GM23248 (cell line): ENCODE measurements at regions not wholly inside any gene's neighbourhood (a gene's known extent, or its start where the extent isn't known, plus 50 kb on each side); places are given as distances from the start of the nearest gene placed in this dataset.
A peak's percentile ranks its signal among the peaks of the same experiment; 100 is the strongest.

Experiments used
- DNase-seq: peaks from one replicate; pipeline ENCODE4 v3.0.0-alpha.2; 2015
- H2AFZ ChIP-seq: fragments of 200-600 bp; sonication (generic); 2 replicates; pipeline ENCODE4 v1.6.1; 2016; ENCODE audit warnings: antibody characterized with exemption
- H3F3A ChIP-seq: fragments of 200-600 bp; sonication (generic); 2 replicates; pipeline ENCODE4 v1.6.1; 2016; ENCODE audit warnings: mild to moderate bottlenecking, antibody characterized with exemption, mixed run types; ENCODE audit not compliant: insufficient read depth
- H3K27ac ChIP-seq: fragments of 200-600 bp; sonication (generic); 2 replicates; pipeline ENCODE4 v1.5.1; 2016; ENCODE audit warnings: mild to moderate bottlenecking
- H3K27me3 ChIP-seq: fragments of 200-600 bp; sonication (generic); replicated peaks from 2 replicates; pipeline ENCODE4 v1.6.1; 2016; ENCODE audit warnings: mild to moderate bottlenecking; ENCODE audit not compliant: insufficient read depth
- H3K36me3 ChIP-seq: fragments of 200-600 bp; sonication (generic); 2 replicates; pipeline ENCODE4 v1.6.1; 2016; ENCODE audit warnings: low read depth, mild to moderate bottlenecking
- H3K4me1 ChIP-seq: fragments of 200-600 bp; sonication (generic); 2 replicates; pipeline ENCODE4 v1.6.1; 2016; ENCODE audit warnings: mild to moderate bottlenecking; ENCODE audit not compliant: insufficient read depth
- H3K4me2 ChIP-seq: fragments of 200-600 bp; sonication (generic); one replicate; pipeline ENCODE4 v1.6.1; 2016; ENCODE audit warnings: mild to moderate bottlenecking; ENCODE audit not compliant: unreplicated experiment
- H3K4me3 ChIP-seq: fragments of 200-600 bp; sonication (generic); 2 replicates; pipeline ENCODE4 v1.5.1; 2016; ENCODE audit warnings: mild to moderate bottlenecking
- H3K79me2 ChIP-seq: fragments of 200-600 bp; sonication (generic); 2 replicates; pipeline ENCODE4 v1.6.1; 2016; ENCODE audit warnings: mild to moderate bottlenecking; ENCODE audit not compliant: insufficient read depth
- H3K9ac ChIP-seq: fragments of 200-600 bp; sonication (generic); 2 replicates; pipeline ENCODE4 v1.6.1; 2016; ENCODE audit warnings: mild to moderate bottlenecking
- H3K9me2 ChIP-seq: fragments of 200-600 bp; sonication (generic); 2 replicates; pipeline ENCODE4 v1.6.1; 2016; ENCODE audit warnings: mixed run types, mild to moderate bottlenecking, moderate library complexity; ENCODE audit not compliant: insufficient read depth
- H3K9me3 ChIP-seq: fragments of 200-600 bp; sonication (generic); one replicate; pipeline ENCODE4 v1.6.1; 2017; ENCODE audit warnings: low read depth
- H4K20me1 ChIP-seq: fragments of 200-600 bp; sonication (generic); 2 replicates; pipeline ENCODE4 v1.6.0; 2016; ENCODE audit not compliant: insufficient read depth
- EZH2 ChIP-seq: fragments of 200-600 bp; sonication (generic); IDR thresholded peaks from 2 replicates; pipeline ENCODE4 v1.6.1; 2018; ENCODE audit warnings: antibody characterized with exemption, mild to moderate bottlenecking; ENCODE audit not compliant: insufficient read depth, poor library complexity, severe bottlenecking
- EZH2phosphoT487 ChIP-seq: fragments of 200-600 bp; sonication (generic); IDR thresholded peaks from 2 replicates; pipeline ENCODE4 v1.6.1; 2018; ENCODE audit warnings: antibody characterized with exemption, moderate library complexity, mild to moderate bottlenecking, low read depth; ENCODE audit not compliant: insufficient read depth
- whole genome bisulfite sequencing, 2 experiments: methylation state at CpG; one replicate each; pipeline ENCODE4 v1.1.6; 2015 to 2017; ENCODE audit warnings: low lambda C conversion rate in 2 of 2, low coverage in 1 of 2; ENCODE audit errors: missing lambda C conversion rate in 2 of 2; 5-methylcytosine and 5-hydroxymethylcytosine counted together
- in situ Hi-C: fragments of 300-500 bp; cut with MboI; formaldehyde crosslinking; loops from 2 replicates; pipeline ENCODE4 v1.15.0; 2020

DNA sequence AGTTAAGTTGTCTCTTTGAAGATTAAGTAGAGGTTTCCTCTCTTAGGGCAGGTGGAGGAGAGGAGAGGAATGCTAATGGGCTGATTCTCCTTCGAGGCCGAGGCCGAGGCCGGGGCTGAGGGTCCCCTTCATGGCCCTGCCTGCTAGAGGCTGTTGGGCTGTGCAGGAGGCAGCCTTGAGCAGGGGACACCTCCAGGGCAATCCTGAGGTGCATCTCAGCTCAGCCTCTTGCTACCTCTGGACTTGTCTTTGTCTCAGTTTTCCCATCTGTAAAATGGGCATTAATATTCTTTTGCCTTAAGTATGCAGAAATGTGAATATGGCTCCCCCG is 97.7 kb upstream of the PRR20G start:
- Histone ChIP-seq H3K9me2 (no peaks in the 10 kb centered on the region), H3K36me3 (no peaks in the 10 kb centered on the region), H3K27ac (no peak overlapping the region), H3K27me3 (peaks cover 34% of the 10 kb centered on the region), H3K9me3 (no peaks in the 10 kb centered on the region), H3K79me2 (no peaks in the 10 kb centered on the region), H3K4me2 (no peak overlapping the region), H4K20me1 (no peaks in the 10 kb centered on the region), H3K9ac (no peak overlapping the region), H3K4me3 (no peak overlapping the region), H2AFZ (no peak overlapping the region), H3F3A (no peaks in the 10 kb centered on the region), H3K4me1 (no peaks in the 10 kb centered on the region)
- in situ Hi-C loops: no loop called here
- no peak for TF ChIP-seq EZH2phosphoT487
- no peak for TF ChIP-seq EZH2
- WGBS, 2 experiments: 91 to 92% methylated on average over 5 of the region's 5 CpGs
- no peak for DNase-seq

DNA sequence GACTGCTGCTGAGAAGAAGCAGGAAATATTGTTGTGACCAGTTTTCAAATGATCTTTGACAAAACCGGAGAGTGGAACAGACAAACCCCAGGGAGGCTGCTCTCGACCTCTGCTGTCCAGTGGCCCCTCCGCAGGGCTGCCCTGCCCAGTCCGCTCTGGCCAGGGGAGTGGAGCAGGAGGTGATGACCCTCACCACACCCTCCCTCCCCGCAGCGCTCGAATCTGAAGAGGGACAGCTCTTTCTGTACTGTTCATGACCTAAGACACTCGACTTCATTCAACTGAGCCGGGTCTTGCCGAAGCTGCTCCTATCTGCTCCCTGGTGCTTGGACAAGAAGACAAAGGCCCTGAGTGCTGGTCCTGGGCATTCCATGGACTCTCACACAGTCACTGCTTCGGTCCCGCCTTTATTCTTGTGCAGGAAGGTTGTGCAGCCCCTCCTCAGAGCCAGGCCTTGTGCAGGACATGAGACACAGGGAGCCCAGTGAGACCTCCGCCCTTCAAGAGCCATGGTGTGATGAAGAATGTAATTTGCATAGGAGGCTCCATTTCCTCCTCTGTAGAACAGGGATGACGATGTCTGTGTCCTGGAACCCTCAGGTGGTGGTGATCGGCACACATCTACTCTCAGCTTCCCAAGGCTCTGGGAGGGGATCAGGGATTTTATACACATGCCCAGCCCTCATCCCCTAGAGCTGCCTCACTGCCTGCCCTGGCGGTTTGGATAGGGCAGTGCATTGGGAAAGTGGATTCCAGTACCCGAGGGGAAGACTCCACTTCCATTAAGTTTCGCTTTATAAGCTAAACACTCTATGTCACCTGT is 97.1 kb upstream of the PRR20G start:
- Histone ChIP-seq H3K4me2 (no peak overlapping the region), H3K79me2 (no peaks in the 10 kb centered on the region), H3F3A (no peaks in the 10 kb centered on the region), H3K4me3 (no peak overlapping the region), H3K27me3 (peaks cover 34% of the 10 kb centered on the region), H4K20me1 (no peaks in the 10 kb centered on the region), H3K27ac (no peak overlapping the region), H3K4me1 (no peaks in the 10 kb centered on the region), H3K9ac (no peak overlapping the region), H3K36me3 (no peaks in the 10 kb centered on the region), H3K9me2 (no peaks in the 10 kb centered on the region), H3K9me3 (no peaks in the 10 kb centered on the region), H2AFZ (no peak overlapping the region)
- DNase-seq: no peak
- in situ Hi-C loops: no loop called here
- WGBS, 2 experiments: 59 to 64% methylated on average over 18 of the region's 18 CpGs
- TF ChIP-seq EZH2phosphoT487 (no peak), EZH2 (no peak)

- Histone ChIP-seq H3K9ac (no peak overlapping the region), H3K9me2 (no peaks in the 10 kb centered on the region), H4K20me1 (no peaks in the 10 kb centered on the region), H3K4me3 (no peak overlapping the region), H3K4me1 (no peaks in the 10 kb centered on the region), H3K4me2 (no peak overlapping the region), H3K27ac (no peak overlapping the region), H3K9me3 (no peaks in the 10 kb centered on the region), H3K79me2 (no peaks in the 10 kb centered on the region), H2AFZ (no peak overlapping the region), H3K36me3 (no peaks in the 10 kb centered on the region), H3K27me3 (peaks cover 34% of the 10 kb centered on the region), H3F3A (no peaks in the 10 kb centered on the region)
- WGBS, 2 experiments: 27 to 33% methylated on average over 10 of the region's 10 CpGs
- DNase-seq: no peak
- in situ Hi-C loops: no loop called here
- TF ChIP-seq EZH2phosphoT487 (no peak), EZH2 (no peak)
These were observed 95.9 kb upstream of the PRR20G start for GRCh38 chr3:127383656-127384179.

- H3K9me3 ChIP-seq: no peaks in the 10 kb centered on the region
- in situ Hi-C loops: no loop called here
- no peak for TF ChIP-seq EZH2phosphoT487
- no peak for TF ChIP-seq EZH2
These were observed 90.2 kb upstream of the PRR20G start for GRCh38 chr3:127377801-127378655.

More at GRCh38 chr3:127377801-127378655, 90.2 kb upstream of the PRR20G start:
- Histone ChIP-seq H3K4me1 (no peaks in the 10 kb centered on the region), H2AFZ (no peak overlapping the region), H3K9ac (no peak overlapping the region), H3K27ac (no peak overlapping the region), H3K9me2 (no peaks in the 10 kb centered on the region), H3F3A (no peaks in the 10 kb centered on the region), H3K79me2 (no peaks in the 10 kb centered on the region), H3K27me3 (peaks cover 23% of the 10 kb centered on the region), H3K36me3 (no peaks in the 10 kb centered on the region), H4K20me1 (no peaks in the 10 kb centered on the region), H3K4me3 (no peak overlapping the region), H3K4me2 (no peak overlapping the region)
- WGBS, 2 experiments: 38 to 43% methylated on average over 11 of the region's 11 CpGs
- peak; percentile 9 for DNase-seq
